BLaER1 (cell line): ENCODE measurements at regions not wholly inside any gene's neighbourhood (a gene's known extent, or its start where the extent isn't known, plus 50 kb on each side); places are given as distances from the start of the nearest gene placed in this dataset.

Source experiments
- H3K27ac ChIP-seq: shearing (Covaris generic); formaldehyde crosslinking; 2 replicates; pipeline ENCODE4 v1.8.1; 2022
- H3K27me3 ChIP-seq: shearing (Covaris generic); formaldehyde crosslinking; 2 replicates; pipeline ENCODE4 v1.8.1; 2022
- H3K36me3 ChIP-seq: shearing (Covaris generic); formaldehyde crosslinking; 2 replicates; pipeline ENCODE4 v1.8.1; 2022
- H3K4me1 ChIP-seq: shearing (Covaris generic); formaldehyde crosslinking; 2 replicates; pipeline ENCODE4 v1.8.1; 2022
- H3K4me2 ChIP-seq: shearing (Covaris generic); formaldehyde crosslinking; 2 replicates; pipeline ENCODE4 v1.8.1; 2022
- H3K4me3 ChIP-seq: shearing (Covaris generic); formaldehyde crosslinking; 2 replicates; pipeline ENCODE4 v1.8.1; 2022
- H3K9ac ChIP-seq: shearing (Covaris generic); formaldehyde crosslinking; 2 replicates; pipeline ENCODE4 v1.8.1; 2022
- H3K9me3 ChIP-seq: shearing (Covaris generic); formaldehyde crosslinking; 2 replicates; pipeline ENCODE4 v1.8.1; 2022
- H4K20me1 ChIP-seq: shearing (Covaris generic); formaldehyde crosslinking; 2 replicates; pipeline ENCODE4 v1.8.1; 2022
- Cebpa-rat ChIP-seq: shearing (Covaris generic); IDR thresholded peaks from 2 replicates; pipeline ENCODE4 v1.8.1; 2022

DNA sequence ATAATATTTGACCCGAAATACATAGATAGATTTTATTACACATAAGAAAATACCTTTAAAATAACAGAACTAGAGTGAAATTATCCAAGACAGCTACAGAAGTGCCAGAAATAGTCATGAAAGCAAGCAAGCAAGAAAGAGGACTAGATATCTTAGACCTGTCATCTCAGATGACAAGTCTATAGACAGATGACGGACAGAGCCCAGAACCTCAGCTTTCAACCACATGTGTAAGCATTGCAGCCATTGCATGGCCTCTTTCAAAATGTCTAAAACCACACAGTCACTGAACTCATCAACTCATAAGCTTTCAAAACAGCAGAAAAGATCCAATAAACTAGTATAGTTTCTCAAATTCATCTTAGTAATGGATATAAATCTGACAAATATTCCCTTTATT is 59.8 kb upstream of the FHIT start:
- Histone ChIP-seq H3K9ac (no peak overlapping the region), H3K4me3 (no peak overlapping the region), H3K27ac (no peak overlapping the region), H3K4me1 (no peaks in the 10 kb centered on the region), H3K36me3 (no peaks in the 10 kb centered on the region), H4K20me1 (no peaks in the 10 kb centered on the region), H3K4me2 (no peak overlapping the region), H3K27me3 (no peaks in the 10 kb centered on the region), H3K9me3 (no peaks in the 10 kb centered on the region)
- TF ChIP-seq Cebpa-rat = no peak

DNA sequence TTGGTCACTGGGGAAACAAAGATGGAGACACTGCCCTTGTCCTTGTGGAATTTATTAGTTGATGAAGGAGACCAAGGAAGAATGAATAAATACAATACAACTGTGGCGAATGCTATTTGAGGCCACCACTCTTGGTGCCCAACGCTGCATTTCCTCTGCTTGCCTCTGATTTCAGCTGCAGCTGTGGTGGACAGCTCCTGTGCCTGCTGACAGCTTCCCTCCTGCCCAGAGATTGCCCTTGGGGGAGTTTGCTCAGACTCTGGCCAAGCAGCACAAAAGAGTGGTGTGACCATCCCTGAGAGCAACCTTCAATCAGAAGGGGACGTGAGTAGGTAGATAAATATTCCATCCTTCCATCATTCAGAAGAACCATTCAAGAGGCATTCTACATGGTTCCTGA is 64.6 kb upstream of the FHIT start:
- H3K4me1 ChIP-seq = no peaks in the 10 kb centered on the region
- no peak overlapping the region for H3K4me2 ChIP-seq
- no peaks in the 10 kb centered on the region for H4K20me1 ChIP-seq
- no peaks in the 10 kb centered on the region for H3K9me3 ChIP-seq
- TF ChIP-seq Cebpa-rat = no peak
- H3K9ac ChIP-seq = no peak overlapping the region
- no peak overlapping the region for H3K4me3 ChIP-seq
- no peak overlapping the region for H3K27ac ChIP-seq
- no peaks in the 10 kb centered on the region for H3K27me3 ChIP-seq
- no peaks in the 10 kb centered on the region for H3K36me3 ChIP-seq

DNA sequence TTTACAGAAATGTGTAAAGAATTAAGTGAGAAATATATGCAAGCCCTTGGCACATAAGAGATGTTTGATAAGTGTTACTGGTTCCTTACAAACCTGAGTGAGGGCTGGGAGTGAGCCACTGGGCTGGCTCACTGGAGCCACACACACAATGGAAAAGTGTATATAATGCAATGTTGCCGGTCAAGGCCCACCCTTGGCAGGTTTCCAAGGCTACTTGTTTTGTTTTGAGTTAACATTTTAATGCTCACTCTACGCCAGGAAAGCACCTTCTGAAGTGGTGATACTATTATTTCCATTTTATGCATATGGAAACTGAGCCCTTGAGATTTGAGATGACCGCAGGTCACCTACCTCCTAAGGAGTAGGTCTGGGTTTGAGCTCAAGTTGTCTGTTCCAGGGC is 71.8 kb upstream of the FHIT start:
- no peaks in the 10 kb centered on the region for H3K27me3 ChIP-seq
- H3K9me3 ChIP-seq = no peaks in the 10 kb centered on the region
- H3K4me2 ChIP-seq = no peak overlapping the region
- no peak overlapping the region for H3K4me3 ChIP-seq
- TF ChIP-seq Cebpa-rat = no peak
- H3K4me1 ChIP-seq = no peaks in the 10 kb centered on the region
- H3K9ac ChIP-seq = no peak overlapping the region
- no peak overlapping the region for H3K27ac ChIP-seq
- H3K36me3 ChIP-seq = no peaks in the 10 kb centered on the region
- no peaks in the 10 kb centered on the region for H4K20me1 ChIP-seq

DNA sequence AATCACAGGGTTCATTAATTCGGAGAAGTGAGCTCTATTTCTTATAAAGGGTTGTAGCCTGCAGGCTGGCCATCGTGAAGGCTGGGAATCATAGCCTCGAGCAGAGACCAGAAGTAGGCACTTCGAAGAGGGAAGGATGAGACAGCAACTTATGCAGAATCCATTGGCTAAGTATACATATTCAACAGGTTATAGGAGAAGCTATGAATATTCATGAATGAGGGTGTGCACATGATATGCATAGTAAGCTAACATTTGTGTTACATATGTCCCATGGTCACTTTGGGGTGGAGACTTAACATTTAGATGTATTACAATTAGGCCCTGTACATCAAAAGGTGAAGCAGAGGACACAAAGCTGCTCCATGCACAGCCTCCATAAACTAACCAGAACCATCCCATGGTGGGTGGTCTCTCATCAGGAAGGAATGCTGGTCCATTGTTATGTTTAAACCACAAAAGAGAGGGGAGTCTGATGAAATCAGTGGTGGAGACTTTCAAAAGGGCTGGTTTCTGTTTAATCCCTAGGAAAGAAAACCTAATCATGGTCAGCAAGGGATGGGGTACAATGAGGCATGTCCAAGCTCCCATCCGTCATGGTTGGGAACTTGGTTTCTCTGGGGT is 80.8 kb upstream of the FHIT start:
- Histone ChIP-seq H4K20me1 (no peaks in the 10 kb centered on the region), H3K27me3 (no peaks in the 10 kb centered on the region), H3K36me3 (no peaks in the 10 kb centered on the region), H3K4me3 (no peak overlapping the region), H3K9ac (no peak overlapping the region), H3K27ac (no peak overlapping the region), H3K4me2 (no peak overlapping the region), H3K9me3 (no peaks in the 10 kb centered on the region), H3K4me1 (no peaks in the 10 kb centered on the region)
- TF ChIP-seq Cebpa-rat = no peak

DNA sequence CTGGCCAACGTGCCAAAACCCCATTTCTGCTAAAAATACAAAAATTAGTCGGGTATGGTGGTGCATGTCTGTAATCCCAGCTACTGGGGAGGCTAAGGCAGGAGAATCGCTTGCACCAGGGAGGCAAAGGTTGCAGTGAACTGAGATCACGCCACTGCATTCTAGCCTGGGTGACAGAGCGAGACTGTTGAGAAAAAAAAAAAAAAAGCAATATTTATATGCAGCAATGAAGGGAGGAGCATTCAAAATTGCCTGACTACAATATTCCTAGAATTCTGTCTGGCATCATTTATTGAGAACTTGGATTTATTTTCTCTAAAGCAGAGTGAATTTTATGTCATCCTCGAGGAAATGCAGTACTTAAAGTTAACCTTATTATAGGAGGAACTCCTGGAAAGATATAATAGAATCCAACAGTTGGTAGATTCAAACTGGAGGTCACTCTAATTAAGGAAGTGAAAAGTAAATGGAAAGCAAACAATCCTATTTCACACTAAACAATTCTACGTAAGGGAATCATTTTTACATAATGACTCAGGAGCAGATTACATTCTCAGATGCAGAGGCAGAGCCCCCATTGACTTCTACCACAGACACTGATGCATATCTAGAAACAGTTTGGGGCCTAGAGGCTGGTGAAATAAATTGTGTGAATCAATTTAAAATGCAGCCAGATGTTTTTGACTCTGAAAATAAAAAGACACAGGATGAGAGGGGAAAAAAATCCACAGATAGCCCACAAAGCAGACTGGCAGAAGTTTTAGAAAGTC is 82.1 kb upstream of the FHIT start:
- H3K4me2 ChIP-seq = no peak overlapping the region

DNA sequence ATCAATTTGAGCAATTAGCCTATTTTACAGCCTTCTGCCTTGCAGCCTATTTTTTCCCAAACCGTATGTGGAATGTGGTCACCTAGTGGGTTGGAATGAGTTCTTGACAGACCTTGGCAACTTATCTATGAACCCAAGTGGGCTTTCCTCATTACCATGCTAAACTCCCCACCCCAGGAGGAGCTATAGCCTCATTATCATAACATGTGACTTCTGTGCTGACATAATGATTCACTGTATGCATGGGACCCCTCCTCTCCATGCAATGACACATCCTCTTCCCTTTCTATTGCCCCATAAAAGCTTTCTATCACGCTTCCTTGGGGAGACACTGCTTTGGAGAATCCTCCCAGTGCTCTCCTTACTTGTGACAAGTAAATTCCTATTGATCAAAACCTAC is 83.5 kb upstream of the FHIT start:
- TF ChIP-seq Cebpa-rat = no peak
- H3K4me3 ChIP-seq = no peak overlapping the region
- no peak overlapping the region for H3K27ac ChIP-seq

More for the DNA sequence above, 82.1 kb upstream of the FHIT start:
- Histone ChIP-seq H3K4me1 (no peaks in the 10 kb centered on the region), H4K20me1 (no peaks in the 10 kb centered on the region), H3K4me3 (no peak overlapping the region), H3K9me3 (no peaks in the 10 kb centered on the region), H3K27ac (no peak overlapping the region), H3K27me3 (no peaks in the 10 kb centered on the region), H3K36me3 (no peaks in the 10 kb centered on the region), H3K9ac (no peak overlapping the region)
- no peak for TF ChIP-seq Cebpa-rat

DNA sequence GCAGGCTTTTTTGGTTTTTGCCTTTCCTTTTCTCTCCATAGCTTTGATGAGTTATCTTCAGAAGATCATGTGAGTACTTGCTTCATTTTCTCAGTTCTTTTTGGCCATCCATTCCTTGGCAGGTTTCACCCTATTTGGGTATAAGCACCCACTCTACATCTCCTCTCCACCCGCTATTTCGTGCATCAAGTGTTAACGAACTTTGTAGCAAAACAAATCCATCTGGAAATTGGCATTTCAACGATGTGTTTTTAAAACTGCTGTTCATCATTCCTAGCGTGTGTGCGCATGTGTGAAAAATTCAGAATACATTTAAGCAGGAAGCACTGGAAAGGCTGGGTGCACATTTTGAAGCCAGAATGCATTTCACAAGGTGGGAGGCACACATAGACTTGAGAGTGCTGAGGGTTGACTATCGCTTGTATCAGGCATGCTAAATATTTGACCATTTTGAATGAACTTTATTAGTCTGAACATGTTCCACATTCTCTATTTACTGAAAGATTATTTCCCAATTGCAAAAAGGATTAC is 89.7 kb upstream of the FHIT start:
- Histone ChIP-seq H4K20me1 (no peaks in the 10 kb centered on the region), H3K36me3 (no peaks in the 10 kb centered on the region), H3K9me3 (no peaks in the 10 kb centered on the region), H3K27me3 (no peaks in the 10 kb centered on the region), H3K4me3 (no peak overlapping the region), H3K27ac (no peak overlapping the region), H3K9ac (no peak overlapping the region), H3K4me2 (no peak overlapping the region), H3K4me1 (no peaks in the 10 kb centered on the region)
- no peak for TF ChIP-seq Cebpa-rat

More for the DNA sequence above, 83.5 kb upstream of the FHIT start:
- Histone ChIP-seq H3K27me3 (no peaks in the 10 kb centered on the region), H3K4me1 (no peaks in the 10 kb centered on the region), H3K36me3 (no peaks in the 10 kb centered on the region), H4K20me1 (no peaks in the 10 kb centered on the region), H3K4me2 (no peak overlapping the region), H3K9me3 (no peaks in the 10 kb centered on the region), H3K9ac (no peak overlapping the region)

DNA sequence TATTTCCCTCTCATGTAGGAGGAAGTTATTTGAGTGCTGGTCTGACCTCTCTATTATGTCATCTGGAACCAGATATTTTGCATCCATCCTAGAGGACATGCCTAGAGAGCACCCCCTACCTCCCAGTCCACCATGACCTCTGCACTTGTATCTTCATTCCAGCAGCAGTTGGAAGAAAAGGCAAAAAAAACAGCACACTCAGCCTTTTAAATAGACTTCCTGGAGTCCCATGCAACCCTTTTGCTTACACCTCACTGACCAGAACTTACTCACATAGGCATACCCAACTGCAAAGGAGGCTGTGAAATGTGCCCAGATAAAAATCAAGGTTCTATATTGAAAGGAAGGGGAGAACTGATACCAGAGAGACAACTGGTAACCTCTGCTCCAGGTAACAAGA is 92.3 kb upstream of the FHIT start:
- H3K9me3 ChIP-seq = no peaks in the 10 kb centered on the region
- H3K27me3 ChIP-seq = no peaks in the 10 kb centered on the region
- no peak overlapping the region for H3K4me2 ChIP-seq
- H3K27ac ChIP-seq = no peak overlapping the region
- TF ChIP-seq Cebpa-rat = no peak
- H3K36me3 ChIP-seq = no peaks in the 10 kb centered on the region
- no peaks in the 10 kb centered on the region for H3K4me1 ChIP-seq
- H4K20me1 ChIP-seq = no peaks in the 10 kb centered on the region
- no peak overlapping the region for H3K9ac ChIP-seq
- no peak overlapping the region for H3K4me3 ChIP-seq

DNA sequence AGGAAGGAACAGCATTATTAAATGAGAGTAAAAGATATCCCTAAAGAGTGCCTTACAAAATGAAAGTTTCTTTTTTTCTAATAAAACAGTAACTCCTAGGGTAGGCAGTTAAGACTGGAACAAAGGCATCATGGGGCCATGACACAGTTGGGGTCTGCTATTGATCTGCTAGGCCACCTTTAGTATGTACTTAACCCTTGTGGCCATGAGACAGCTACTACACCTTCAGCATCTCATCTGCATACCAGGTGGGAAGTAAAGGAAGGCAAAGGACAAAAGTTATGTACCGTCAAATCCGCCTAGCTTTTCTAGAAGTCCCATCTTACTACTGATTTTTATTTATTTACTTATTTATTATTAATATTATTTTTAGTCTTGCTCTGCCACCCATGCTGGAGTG is 93.8 kb upstream of the FHIT start:
- no peak overlapping the region for H3K4me2 ChIP-seq
- no peaks in the 10 kb centered on the region for H3K36me3 ChIP-seq
- H3K4me3 ChIP-seq = no peak overlapping the region
- no peak for TF ChIP-seq Cebpa-rat
- no peaks in the 10 kb centered on the region for H4K20me1 ChIP-seq
- H3K9me3 ChIP-seq = no peaks in the 10 kb centered on the region
- no peaks in the 10 kb centered on the region for H3K4me1 ChIP-seq
- H3K27me3 ChIP-seq = no peaks in the 10 kb centered on the region
- H3K27ac ChIP-seq = no peak overlapping the region
- no peak overlapping the region for H3K9ac ChIP-seq

DNA sequence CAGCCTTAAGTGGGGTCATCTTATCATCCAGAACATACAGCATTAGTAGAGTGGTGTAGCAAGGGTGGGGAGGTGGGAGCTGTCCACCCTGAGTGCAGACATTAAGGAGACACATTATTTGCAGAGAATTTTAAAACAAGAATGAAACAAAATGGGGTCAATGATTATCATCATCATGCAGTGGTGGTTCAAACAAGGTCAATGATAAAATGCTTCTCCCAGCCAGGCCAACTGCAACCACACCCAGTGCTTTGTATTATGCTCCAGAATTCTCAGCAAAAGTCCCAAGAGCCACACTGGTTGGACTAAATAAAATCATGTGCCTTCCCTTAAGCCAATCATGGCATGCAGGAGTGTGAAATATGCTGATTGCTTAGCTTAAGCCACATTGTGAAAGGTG is 96.7 kb upstream of the FHIT start:
- TF ChIP-seq Cebpa-rat = no peak
- H4K20me1 ChIP-seq = no peaks in the 10 kb centered on the region
- H3K4me2 ChIP-seq = no peak overlapping the region
- no peaks in the 10 kb centered on the region for H3K4me1 ChIP-seq
- H3K4me3 ChIP-seq = no peak overlapping the region
- H3K9ac ChIP-seq = no peak overlapping the region
- H3K9me3 ChIP-seq = no peaks in the 10 kb centered on the region
- H3K27ac ChIP-seq = no peak overlapping the region
- H3K36me3 ChIP-seq = no peaks in the 10 kb centered on the region
- no peaks in the 10 kb centered on the region for H3K27me3 ChIP-seq
